ENCODE measurements at regions not wholly inside any gene's neighbourhood (a gene's known extent, or its start where the extent isn't known, plus 50 kb on each side); places are given as distances from the start of the nearest gene placed in this dataset.

GRCh38 chr11:82676483-82677094, 57.1 kb downstream of the FAM181B start:
- DNase-seq = no peak
- no peaks in the 10 kb centered on the region for H3K9me3 ChIP-seq (ENCODE audit: control insufficient read depth, low read length)
- no peak overlapping the region for H2BK120ac ChIP-seq (ENCODE audit: low read depth, low read length)
- no peak overlapping the region for H3K14ac ChIP-seq (ENCODE audit: low read length in 2 of 2)
- no peak overlapping the region for H2AK5ac ChIP-seq (ENCODE audit: low read length, severe bottlenecking)
- no peaks in the 10 kb centered on the region for H3K4me1 ChIP-seq (ENCODE audit: control insufficient read depth, insufficient read depth, low read depth, low read length)
- no peak overlapping the region for H2BK5ac ChIP-seq (ENCODE audit: low read depth, low read length, poor library complexity, severe bottlenecking)
- H3K27me3 ChIP-seq (ENCODE audit: control insufficient read depth in 1 of 2, insufficient read depth in 1 of 2, low read length in 2 of 2) = peaks cover 0 to 4% of the 10 kb centered on the region in 2 experiments
- H3K79me1 ChIP-seq (replicated peaks; ENCODE audit: low read length, poor library complexity, severe bottlenecking) = no peaks in the 10 kb centered on the region
- H4K8ac ChIP-seq (ENCODE audit: low read length) = no peak overlapping the region
- no peak overlapping the region for H3K18ac ChIP-seq (ENCODE audit: low read depth in 1 of 2, low read length in 2 of 2)
- no peak overlapping the region for H3K4ac ChIP-seq (ENCODE audit: low read depth in 1 of 2, low read length in 2 of 2)
- no peak overlapping the region for H2AFZ ChIP-seq (ENCODE audit: low read depth, low read length)
- no peak overlapping the region for H3K4me2 ChIP-seq (ENCODE audit: low read length, poor library complexity, severe bottlenecking)
- 78% methylated on average over 2 of the region's 3 CpGs for WGBS
- H2BK12ac ChIP-seq (ENCODE audit: low read length in 2 of 2) = no peak overlapping the region
- no peaks in the 10 kb centered on the region for H3K36me3 ChIP-seq (ENCODE audit: control insufficient read depth in 1 of 2, insufficient read depth in 2 of 2, low read depth in 1 of 2, low read length in 2 of 2)
- H3K27ac ChIP-seq (ENCODE audit: low read length, poor library complexity, severe bottlenecking) = no peak overlapping the region
- H4K91ac ChIP-seq (ENCODE audit: low read length) = no peak overlapping the region
- no peak overlapping the region for H3K23ac ChIP-seq (ENCODE audit: low read length in 2 of 2)
- no peak overlapping the region for H3K9ac ChIP-seq (ENCODE audit: low read length)
- H2BK15ac ChIP-seq (ENCODE audit: low read depth, poor library complexity, severe bottlenecking) = no peak overlapping the region
- H3K4me3 ChIP-seq (ENCODE audit: insufficient read depth in 1 of 2, low read depth in 1 of 2, low read length in 2 of 2) = no peak overlapping the region

GRCh38 chr11:82675838-82676237, 57.8 kb downstream of the FAM181B start:
- Histone ChIP-seq H3K36me3 (ENCODE audit: control insufficient read depth in 1 of 2, insufficient read depth in 2 of 2, low read depth in 1 of 2, low read length in 2 of 2) (no peaks in the 10 kb centered on the region), H4K8ac (ENCODE audit: low read length) (no peak overlapping the region), H3K79me1 (replicated peaks; ENCODE audit: low read length, poor library complexity, severe bottlenecking) (no peaks in the 10 kb centered on the region), H3K9me3 (ENCODE audit: control insufficient read depth, low read length) (no peaks in the 10 kb centered on the region), H3K27ac (ENCODE audit: low read length, poor library complexity, severe bottlenecking) (no peak overlapping the region), H2BK15ac (ENCODE audit: low read depth, poor library complexity, severe bottlenecking) (no peak overlapping the region), H2BK120ac (ENCODE audit: low read depth, low read length) (no peak overlapping the region), H3K4me2 (ENCODE audit: low read length, poor library complexity, severe bottlenecking) (no peak overlapping the region), H3K4me1 (ENCODE audit: control insufficient read depth, insufficient read depth, low read depth, low read length) (no peaks in the 10 kb centered on the region), H3K14ac (ENCODE audit: low read length in 2 of 2) (no peak overlapping the region), H3K4ac (ENCODE audit: low read depth in 1 of 2, low read length in 2 of 2) (no peak overlapping the region), H2AFZ (ENCODE audit: low read depth, low read length) (no peak overlapping the region), H2BK12ac (ENCODE audit: low read length in 2 of 2) (no peak overlapping the region), H3K27me3 (ENCODE audit: control insufficient read depth in 1 of 2, insufficient read depth in 1 of 2, low read length in 2 of 2) (peaks cover 0 to 4% of the 10 kb centered on the region in 2 experiments), H3K4me3 (ENCODE audit: insufficient read depth in 1 of 2, low read depth in 1 of 2, low read length in 2 of 2) (no peak overlapping the region), H3K9ac (ENCODE audit: low read length) (no peak overlapping the region), H3K23ac (ENCODE audit: low read length in 2 of 2) (no peak overlapping the region), H4K91ac (ENCODE audit: low read length) (no peak overlapping the region), H2AK5ac (ENCODE audit: low read length, severe bottlenecking) (no peak overlapping the region), H3K18ac (ENCODE audit: low read depth in 1 of 2, low read length in 2 of 2) (no peak overlapping the region), H2BK5ac (ENCODE audit: low read depth, low read length, poor library complexity, severe bottlenecking) (no peak overlapping the region)
- 58% methylated on average over 5 of the region's 5 CpGs for WGBS
- DNase-seq = no peak

GRCh38 chr11:82673631-82674030, 60.0 kb downstream of the FAM181B start:
- DNase-seq = no peak
- H3K9me3 ChIP-seq (ENCODE audit: control insufficient read depth, low read length) = no peaks in the 10 kb centered on the region
- H2AK5ac ChIP-seq (ENCODE audit: low read length, severe bottlenecking) = no peak overlapping the region
- no peak overlapping the region for H4K91ac ChIP-seq (ENCODE audit: low read length)
- H3K9ac ChIP-seq (ENCODE audit: low read length) = no peak overlapping the region
- no peak overlapping the region for H3K23ac ChIP-seq (ENCODE audit: low read length in 2 of 2)
- no peaks in the 10 kb centered on the region for H3K79me1 ChIP-seq (replicated peaks; ENCODE audit: low read length, poor library complexity, severe bottlenecking)
- no peak overlapping the region for H2BK12ac ChIP-seq (ENCODE audit: low read length in 2 of 2)
- H3K18ac ChIP-seq (ENCODE audit: low read depth in 1 of 2, low read length in 2 of 2) = no peak overlapping the region
- peaks cover 0 to 4% of the 10 kb centered on the region in 2 experiments for H3K27me3 ChIP-seq (ENCODE audit: control insufficient read depth in 1 of 2, insufficient read depth in 1 of 2, low read length in 2 of 2)
- no peak overlapping the region for H4K8ac ChIP-seq (ENCODE audit: low read length)
- no peak overlapping the region for H3K27ac ChIP-seq (ENCODE audit: low read length, poor library complexity, severe bottlenecking)
- H2BK5ac ChIP-seq (ENCODE audit: low read depth, low read length, poor library complexity, severe bottlenecking) = no peak overlapping the region
- H3K36me3 ChIP-seq (ENCODE audit: control insufficient read depth in 1 of 2, insufficient read depth in 2 of 2, low read depth in 1 of 2, low read length in 2 of 2) = no peaks in the 10 kb centered on the region
- H3K4me1 ChIP-seq (ENCODE audit: control insufficient read depth, insufficient read depth, low read depth, low read length) = no peaks in the 10 kb centered on the region
- no peak overlapping the region for H3K14ac ChIP-seq (ENCODE audit: low read length in 2 of 2)
- H2BK15ac ChIP-seq (ENCODE audit: low read depth, poor library complexity, severe bottlenecking) = no peak overlapping the region
- no peak overlapping the region for H2BK120ac ChIP-seq (ENCODE audit: low read depth, low read length)
- H3K4me3 ChIP-seq (ENCODE audit: insufficient read depth in 1 of 2, low read depth in 1 of 2, low read length in 2 of 2) = no peak overlapping the region
- no peak overlapping the region for H2AFZ ChIP-seq (ENCODE audit: low read depth, low read length)
- WGBS = 100% methylated on average over 2 of the region's 3 CpGs
- no peak overlapping the region for H3K4ac ChIP-seq (ENCODE audit: low read depth in 1 of 2, low read length in 2 of 2)
- no peak overlapping the region for H3K4me2 ChIP-seq (ENCODE audit: low read length, poor library complexity, severe bottlenecking)

GRCh38 chr11:82671451-82671850, 62.2 kb downstream of the FAM181B start:
- WGBS = 52% methylated on average over 1 of the region's 1 CpG
- Histone ChIP-seq H3K4me2 (ENCODE audit: low read length, poor library complexity, severe bottlenecking) (no peak overlapping the region), H4K8ac (ENCODE audit: low read length) (no peak overlapping the region)

More at GRCh38 chr11:82671451-82671850, 62.2 kb downstream of the FAM181B start:
- no peaks in the 10 kb centered on the region for H3K36me3 ChIP-seq (ENCODE audit: control insufficient read depth in 1 of 2, insufficient read depth in 2 of 2, low read depth in 1 of 2, low read length in 2 of 2)
- no peak overlapping the region for H4K91ac ChIP-seq (ENCODE audit: low read length)
- no peaks in the 10 kb centered on the region for H3K79me1 ChIP-seq (replicated peaks; ENCODE audit: low read length, poor library complexity, severe bottlenecking)
- H2AFZ ChIP-seq (ENCODE audit: low read depth, low read length) = no peak overlapping the region
- H2BK5ac ChIP-seq (ENCODE audit: low read depth, low read length, poor library complexity, severe bottlenecking) = no peak overlapping the region
- no peak overlapping the region for H2BK12ac ChIP-seq (ENCODE audit: low read length in 2 of 2)
- no peak overlapping the region for H3K4me3 ChIP-seq (ENCODE audit: insufficient read depth in 1 of 2, low read depth in 1 of 2, low read length in 2 of 2)
- H3K14ac ChIP-seq (ENCODE audit: low read length in 2 of 2) = no peak overlapping the region
- H2AK5ac ChIP-seq (ENCODE audit: low read length, severe bottlenecking) = no peak overlapping the region
- H3K9me3 ChIP-seq (ENCODE audit: control insufficient read depth, low read length) = no peaks in the 10 kb centered on the region
- H3K9ac ChIP-seq (ENCODE audit: low read length) = no peak overlapping the region
- no peak overlapping the region for H2BK15ac ChIP-seq (ENCODE audit: low read depth, poor library complexity, severe bottlenecking)
- peaks cover 0 to 4% of the 10 kb centered on the region in 2 experiments for H3K27me3 ChIP-seq (ENCODE audit: control insufficient read depth in 1 of 2, insufficient read depth in 1 of 2, low read length in 2 of 2)
- H2BK120ac ChIP-seq (ENCODE audit: low read depth, low read length) = no peak overlapping the region
- no peak overlapping the region for H3K27ac ChIP-seq (ENCODE audit: low read length, poor library complexity, severe bottlenecking)
- no peak overlapping the region for H3K4ac ChIP-seq (ENCODE audit: low read depth in 1 of 2, low read length in 2 of 2)
- no peak overlapping the region for H3K18ac ChIP-seq (ENCODE audit: low read depth in 1 of 2, low read length in 2 of 2)
- DNase-seq = no peak
- no peaks in the 10 kb centered on the region for H3K4me1 ChIP-seq (ENCODE audit: control insufficient read depth, insufficient read depth, low read depth, low read length)
- no peak overlapping the region for H3K23ac ChIP-seq (ENCODE audit: low read length in 2 of 2)
